DLD1 (cell line): ENCODE measurements at regions not wholly inside any gene's neighbourhood (a gene's known extent, or its start where the extent isn't known, plus 50 kb on each side); places are given as distances from the start of the nearest gene placed in this dataset.

Experiments
- in situ Hi-C: cut with HindIII; loops from 2 replicates; pipeline ENCODE4 v1.10.0; 2017; ENCODE audit warnings: low sequenced_read_pairs

GRCh38 chr6:119630561-119631192 lies 281.1 kb upstream of the MAN1A1 start:
- in situ Hi-C loops = no loop called here

- in situ Hi-C loops = no loop called here
These were observed 279.4 kb upstream of the MAN1A1 start for GRCh38 chr6:119628691-119629594.

GRCh38 chr6:119627908-119628669 lies 278.5 kb upstream of the MAN1A1 start:
- in situ Hi-C loops = no loop called here

- in situ Hi-C loops = no loop called here
These were observed 277.5 kb upstream of the MAN1A1 start for GRCh38 chr6:119626884-119627619.

GRCh38 chr6:119620846-119621555 lies 271.4 kb upstream of the MAN1A1 start:
- in situ Hi-C loops = no loop called here

- in situ Hi-C loops = no loop called here
These were observed 264.6 kb upstream of the MAN1A1 start for GRCh38 chr6:119614138-119614537.

GRCh38 chr6:119612911-119613381 lies 263.4 kb upstream of the MAN1A1 start:
- in situ Hi-C loops = no loop called here

- in situ Hi-C loops = no loop called here
These were observed 262.8 kb upstream of the MAN1A1 start for GRCh38 chr6:119612176-119612891.

GRCh38 chr6:119610754-119611153 lies 261.2 kb upstream of the MAN1A1 start:
- in situ Hi-C loops = no loop called here

- in situ Hi-C loops = no loop called here
These were observed 260.7 kb upstream of the MAN1A1 start for GRCh38 chr6:119610265-119610664.

- in situ Hi-C loops = no loop called here
These were observed 260.3 kb upstream of the MAN1A1 start for GRCh38 chr6:119609865-119610264.

GRCh38 chr6:119608994-119609393 lies 259.4 kb upstream of the MAN1A1 start:
- in situ Hi-C loops = no loop called here

GRCh38 chr6:119604124-119604523 lies 254.6 kb upstream of the MAN1A1 start:
- in situ Hi-C loops = no loop called here

- in situ Hi-C loops = no loop called here
These were observed 253.9 kb upstream of the MAN1A1 start for GRCh38 chr6:119603501-119603900.

GRCh38 chr6:119602215-119603178 lies 252.9 kb upstream of the MAN1A1 start:
- in situ Hi-C loops = no loop called here

- in situ Hi-C loops = no loop called here
These were observed 249.3 kb upstream of the MAN1A1 start for GRCh38 chr6:119598883-119599282.

GRCh38 chr6:119594907-119595306 lies 245.3 kb upstream of the MAN1A1 start:
- in situ Hi-C loops = no loop called here

GRCh38 chr6:119591235-119591634 lies 241.7 kb upstream of the MAN1A1 start:
- in situ Hi-C loops = no loop called here
